OCI-LY7 (cell line): ENCODE measurements at regions not wholly inside any gene's neighbourhood (a gene's known extent, or its start where the extent isn't known, plus 50 kb on each side); places are given as distances from the start of the nearest gene placed in this dataset.

Experiments
- BruUV-seq: library from RNA; stranded (reverse); fragments of 400-500 nt; replicated peaks from 2 replicates; lab custom pipeline; 2021; lab: Mats Ljungman, UMichigan
- CTCF ChIA-PET: fragments of 300-600 bp; sonication (Branson Sonifier 250); formaldehyde crosslinking; loops from one replicate; lab custom pipeline; 2022; ENCODE audit warnings: antibody characterized with exemption; ENCODE audit not compliant: unreplicated experiment; lab: Charles Lee
- POLR2A ChIA-PET: fragments of 300-600 bp; sonication (Branson Sonifier 250); formaldehyde crosslinking; loops from one replicate; lab custom pipeline; 2022; ENCODE audit warnings: antibody characterized with exemption; lab: Charles Lee
- DNase-seq: peaks from one replicate; pipeline ENCODE4 v3.0.0-alpha.2; 2015; ENCODE audit warnings: low spot score
- H2AFZ ChIP-seq: fragments of 200-600 bp; sonication (generic), shearing (Covaris generic); 2 replicates; pipeline ENCODE4 v1.6.1; 2014; ENCODE audit warnings: mild to moderate bottlenecking, antibody characterized with exemption, low read length, moderate library complexity
- H3K27ac ChIP-seq: fragments of 200-600 bp; sonication (generic); 2 replicates; pipeline ENCODE4 v1.5.1; 2014; ENCODE audit warnings: mixed run types, low read depth, mild to moderate bottlenecking, moderate library complexity, low read length, inconsistent platforms; ENCODE audit not compliant: poor library complexity, severe bottlenecking
- H3K36me3 ChIP-seq: fragments of 200-600 bp; sonication (generic); 2 replicates; pipeline ENCODE4 v1.6.1; 2014; ENCODE audit warnings: mild to moderate bottlenecking, antibody characterized with exemption, low read length, moderate library complexity, mixed read lengths; ENCODE audit not compliant: insufficient read depth
- H3K4me1 ChIP-seq: fragments of 200-600 bp; sonication (generic); 2 replicates; pipeline ENCODE4 v1.5.1; 2014; ENCODE audit warnings: mild to moderate bottlenecking, low read length; ENCODE audit not compliant: insufficient read depth, poor library complexity, severe bottlenecking
- H3K4me2 ChIP-seq: fragments of 200-600 bp; sonication (generic); 2 replicates; pipeline ENCODE4 v1.6.1; 2014; ENCODE audit warnings: mild to moderate bottlenecking, low read length
- H3K4me3 ChIP-seq: fragments of 200-600 bp; sonication (generic); 2 replicates; pipeline ENCODE4 v1.5.1; 2014; ENCODE audit warnings: mild to moderate bottlenecking, low read depth, low read length; ENCODE audit not compliant: poor library complexity, severe bottlenecking
- H3K79me2 ChIP-seq: fragments of 200-600 bp; sonication (generic); 2 replicates; pipeline ENCODE4 v1.6.1; 2016; ENCODE audit warnings: low read depth, mild to moderate bottlenecking, low read length, moderate library complexity, mixed read lengths; ENCODE audit not compliant: insufficient read depth
- H3K9me2 ChIP-seq: fragments of 200-600 bp; sonication (generic); 2 replicates; pipeline ENCODE4 v1.6.1; 2016; ENCODE audit warnings: mild to moderate bottlenecking, low read length, mixed read lengths; ENCODE audit not compliant: insufficient read depth
- H3K9me3 ChIP-seq: fragments of 200-600 bp; sonication (generic); 2 replicates; pipeline ENCODE4 v1.6.1; 2014; ENCODE audit warnings: mild to moderate bottlenecking, mixed run types, low read length, mixed read lengths
- H4K20me1 ChIP-seq: fragments of 200-600 bp; sonication (generic); 2 replicates; pipeline ENCODE4 v1.6.1; 2014; ENCODE audit warnings: mild to moderate bottlenecking, antibody characterized with exemption, low read length, moderate library complexity, mixed read lengths; ENCODE audit not compliant: insufficient read depth
- EZH2phosphoT487 ChIP-seq: fragments of 200-600 bp; sonication (generic); IDR thresholded peaks from 2 replicates; pipeline ENCODE4 v1.6.1; 2018; ENCODE audit warnings: low read depth, borderline replicate concordance, mild to moderate bottlenecking, mixed run types, antibody characterized with exemption, low read length, moderate library complexity, mixed read lengths
- intact Hi-C: fragments of 100-400 bp; cut with micrococcal nuclease; formaldehyde crosslinking; loops from one replicate; pipeline ENCODE4 v1.10.0; 2022; ENCODE audit not compliant: unreplicated experiment
- TF ChIP-seq, protein P1 (sequence below): fragments of 200-600 bp; sonication (generic); conservative IDR thresholded peaks from 2 replicates; pipeline ENCODE4 v1.5.1; 2014; ENCODE audit warnings: mild to moderate bottlenecking, antibody characterized with exemption, low read length, moderate library complexity, mixed read lengths

DNA sequence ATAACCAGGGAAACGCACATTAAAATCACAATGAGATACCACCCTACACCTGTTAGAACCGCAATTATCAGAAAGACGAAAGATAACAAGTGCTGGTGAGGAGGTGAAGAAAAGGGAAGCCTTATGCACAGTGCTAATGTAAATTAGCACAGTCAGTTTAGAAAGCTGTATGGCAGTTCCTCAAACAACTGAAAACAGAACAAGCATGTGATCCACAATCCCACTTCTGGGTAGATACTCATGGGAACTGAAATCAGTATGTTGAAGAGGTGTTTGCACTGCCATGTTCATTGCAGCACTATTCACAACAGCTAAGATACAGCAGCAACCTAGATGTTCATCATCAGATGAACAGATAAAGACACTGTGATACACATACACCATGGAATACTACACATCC, 75.0 kb upstream of the CCND1 start:
- H4K20me1 ChIP-seq, result no peaks in the 10 kb centered on the region
- no peak overlapping the region for H2AFZ ChIP-seq
- no peak overlapping the region for H3K4me3 ChIP-seq
- H3K79me2 ChIP-seq, result no peaks in the 10 kb centered on the region
- TF ChIP-seq, protein P1, sequence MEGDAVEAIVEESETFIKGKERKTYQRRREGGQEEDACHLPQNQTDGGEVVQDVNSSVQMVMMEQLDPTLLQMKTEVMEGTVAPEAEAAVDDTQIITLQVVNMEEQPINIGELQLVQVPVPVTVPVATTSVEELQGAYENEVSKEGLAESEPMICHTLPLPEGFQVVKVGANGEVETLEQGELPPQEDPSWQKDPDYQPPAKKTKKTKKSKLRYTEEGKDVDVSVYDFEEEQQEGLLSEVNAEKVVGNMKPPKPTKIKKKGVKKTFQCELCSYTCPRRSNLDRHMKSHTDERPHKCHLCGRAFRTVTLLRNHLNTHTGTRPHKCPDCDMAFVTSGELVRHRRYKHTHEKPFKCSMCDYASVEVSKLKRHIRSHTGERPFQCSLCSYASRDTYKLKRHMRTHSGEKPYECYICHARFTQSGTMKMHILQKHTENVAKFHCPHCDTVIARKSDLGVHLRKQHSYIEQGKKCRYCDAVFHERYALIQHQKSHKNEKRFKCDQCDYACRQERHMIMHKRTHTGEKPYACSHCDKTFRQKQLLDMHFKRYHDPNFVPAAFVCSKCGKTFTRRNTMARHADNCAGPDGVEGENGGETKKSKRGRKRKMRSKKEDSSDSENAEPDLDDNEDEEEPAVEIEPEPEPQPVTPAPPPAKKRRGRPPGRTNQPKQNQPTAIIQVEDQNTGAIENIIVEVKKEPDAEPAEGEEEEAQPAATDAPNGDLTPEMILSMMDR, result no peak
- TF ChIP-seq EZH2phosphoT487, result no peak
- no peak overlapping the region for H3K27ac ChIP-seq
- H3K9me3 ChIP-seq, result no peaks in the 10 kb centered on the region
- no TSS peak for BruUV-seq
- H3K4me1 ChIP-seq, result no peaks in the 10 kb centered on the region
- H3K9me2 ChIP-seq, result no peaks in the 10 kb centered on the region
- POLR2A ChIA-PET, result no interaction called here
- no peak overlapping the region for H3K4me2 ChIP-seq
- H3K36me3 ChIP-seq, result no peaks in the 10 kb centered on the region
- intact Hi-C loops, result no loop called here
- CTCF ChIA-PET, result no interaction called here
- DNase-seq, result no peak

DNA sequence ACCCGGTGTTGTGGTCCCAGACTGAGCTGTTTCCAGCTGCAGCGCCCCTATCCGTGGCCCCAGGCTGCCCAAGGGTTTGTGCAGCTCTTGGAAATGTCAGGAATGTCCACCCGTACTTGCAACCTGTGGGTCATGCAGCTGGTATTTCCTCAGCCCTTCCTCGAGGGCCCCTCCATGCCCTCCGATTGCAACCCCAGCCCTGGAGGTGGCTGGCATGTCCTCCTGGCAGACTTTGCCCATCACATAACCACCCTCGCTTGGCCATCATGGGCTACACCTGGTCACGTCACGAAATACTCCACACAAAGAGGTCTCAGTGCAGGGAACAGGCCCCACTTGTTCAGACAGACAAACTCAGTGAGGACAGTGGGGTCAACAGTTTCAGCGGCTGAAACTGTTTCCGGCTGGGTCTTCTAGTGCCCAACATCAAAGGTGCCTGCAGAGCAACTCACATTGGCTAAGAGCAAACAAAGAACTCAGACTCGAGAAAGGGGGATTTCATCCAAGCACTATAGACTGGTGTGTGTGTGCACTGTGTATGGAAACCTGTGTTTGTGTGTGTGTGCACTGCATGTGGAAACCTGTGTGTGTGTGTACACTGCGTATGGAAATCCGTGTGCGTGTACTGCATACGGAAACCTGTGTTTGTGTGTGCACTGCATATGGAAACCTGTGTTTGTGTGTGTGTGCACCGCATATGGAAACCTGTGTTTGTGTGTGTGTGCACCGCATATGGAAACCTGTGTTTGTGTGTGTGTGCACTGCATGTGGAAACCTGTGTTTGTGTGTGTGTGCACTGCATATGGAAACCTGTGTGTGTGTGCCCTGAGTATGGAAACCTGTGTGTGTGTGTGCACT, 72.8 kb upstream of the CCND1 start:
- H3K4me1 ChIP-seq, result no peaks in the 10 kb centered on the region
- BruUV-seq, result no TSS peak
- H3K9me2 ChIP-seq, result no peaks in the 10 kb centered on the region
- no peaks in the 10 kb centered on the region for H3K79me2 ChIP-seq
- H3K36me3 ChIP-seq, result no peaks in the 10 kb centered on the region
- H3K9me3 ChIP-seq, result no peaks in the 10 kb centered on the region
- POLR2A ChIA-PET, result no interaction called here
- H4K20me1 ChIP-seq, result no peaks in the 10 kb centered on the region
- intact Hi-C loops, result no loop called here
- no peak overlapping the region for H3K4me3 ChIP-seq
- TF ChIP-seq, protein P1, result no peak
- no peak for TF ChIP-seq EZH2phosphoT487
- H3K4me2 ChIP-seq, result no peak overlapping the region
- no peak for DNase-seq
- CTCF ChIA-PET, result no interaction called here
- no peak overlapping the region for H2AFZ ChIP-seq
- no peak overlapping the region for H3K27ac ChIP-seq

DNA sequence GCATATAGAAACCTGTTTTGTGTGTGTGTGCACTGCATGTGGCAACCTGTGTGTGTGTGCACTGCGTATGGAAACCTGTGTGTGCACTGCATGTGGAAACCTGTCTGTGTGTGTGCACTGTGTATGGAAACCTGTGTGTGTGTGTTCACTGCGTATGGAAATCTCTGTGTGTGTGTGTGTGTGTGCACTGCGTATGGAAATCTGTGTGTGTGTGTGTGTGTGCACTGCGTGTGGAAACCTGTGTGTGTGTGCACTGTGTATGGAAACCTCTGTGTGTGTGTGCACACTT, 72.2 kb upstream of the CCND1 start:
- H3K4me3 ChIP-seq, result no peak overlapping the region
- CTCF ChIA-PET, result no interaction called here

More for the DNA sequence above, 72.2 kb upstream of the CCND1 start:
- Histone ChIP-seq H2AFZ (no peak overlapping the region), H4K20me1 (no peaks in the 10 kb centered on the region), H3K9me3 (no peaks in the 10 kb centered on the region), H3K79me2 (no peaks in the 10 kb centered on the region), H3K4me1 (no peaks in the 10 kb centered on the region), H3K36me3 (no peaks in the 10 kb centered on the region), H3K4me2 (no peak overlapping the region), H3K27ac (no peak overlapping the region), H3K9me2 (no peaks in the 10 kb centered on the region)
- TF ChIP-seq, protein P1, result no peak
- TF ChIP-seq EZH2phosphoT487, result no peak
- intact Hi-C loops, result no loop called here
- POLR2A ChIA-PET, result no interaction called here
- no peak for DNase-seq
- BruUV-seq, result no TSS peak
